ENCODE measurements at regions not wholly inside any gene's neighbourhood (a gene's known extent, or its start where the extent isn't known, plus 50 kb on each side); places are given as distances from the start of the nearest gene placed in this dataset.
"Not testable (repeated sequence)": the region's sequence is repeated elsewhere in the genome, so short reads cannot be mapped to it uniquely, and the experiment has no call there.

DNA sequence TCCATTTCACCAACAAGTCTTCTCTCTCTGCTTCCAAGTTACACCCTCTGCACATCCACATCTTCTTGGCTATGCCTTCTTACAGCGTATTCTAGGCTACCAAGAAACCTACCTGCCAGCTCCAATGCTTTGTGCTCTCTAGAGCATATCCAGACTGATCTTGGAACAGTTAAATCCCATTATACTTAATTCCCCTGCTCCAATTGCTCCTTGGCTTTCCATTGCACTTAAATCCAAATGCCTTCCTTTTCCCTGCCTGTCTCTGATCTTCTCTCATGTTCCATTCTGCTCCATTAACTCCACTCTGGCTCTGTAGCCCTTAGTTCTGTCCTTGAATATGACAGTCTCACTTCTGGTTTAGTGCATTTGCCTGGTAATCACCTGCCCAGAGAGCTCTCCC is 322.4 kb downstream of the LRRC70 start:
- no peak for DNase-seq (ENCODE audit: low read depth in 2 of 2)

DNA sequence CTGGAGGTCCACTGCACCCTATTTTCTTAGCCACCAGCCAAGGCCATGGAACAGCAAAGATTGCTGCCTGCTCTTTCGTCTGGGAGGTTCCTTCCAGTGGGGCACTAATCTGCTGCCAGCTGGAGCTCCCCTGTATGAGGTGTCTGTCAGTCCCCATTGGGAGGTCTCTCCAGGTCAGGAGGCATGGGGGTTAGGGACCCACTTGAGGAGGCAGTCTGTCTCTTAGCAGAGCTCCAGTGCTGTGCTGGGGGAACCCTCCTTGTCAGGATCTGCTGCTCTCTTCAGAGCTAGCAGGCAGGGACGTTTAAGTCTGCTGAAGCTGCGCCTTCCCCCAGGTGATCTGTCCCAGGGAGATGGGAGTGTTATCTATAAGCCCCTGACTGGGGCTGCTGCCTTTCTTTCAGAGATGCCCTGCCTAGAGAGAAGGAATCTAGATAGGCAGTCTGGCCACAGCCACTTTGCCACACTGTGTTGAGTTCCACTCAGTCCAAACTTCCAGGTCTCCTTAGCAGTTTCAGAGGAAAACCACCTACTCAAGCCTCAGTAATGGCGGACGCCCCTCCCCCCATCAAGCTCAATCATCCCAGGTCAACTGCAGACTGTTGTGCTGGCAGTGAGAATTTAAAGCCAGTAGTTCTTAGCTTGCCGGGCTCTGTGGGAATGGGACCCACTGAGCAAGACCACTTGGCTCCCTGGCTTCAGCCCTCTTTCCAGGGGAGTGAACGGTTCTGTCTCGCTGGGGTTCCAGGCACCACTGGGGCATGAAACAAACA is 317.7 kb downstream of the LRRC70 start:
- no peak for DNase-seq (ENCODE audit: low read depth in 2 of 2)

GRCh38 chr5:62886603-62887315 is 308.1 kb downstream of the LRRC70 start:
- DNase-seq (ENCODE audit: low read depth in 2 of 2), result no peak

DNA sequence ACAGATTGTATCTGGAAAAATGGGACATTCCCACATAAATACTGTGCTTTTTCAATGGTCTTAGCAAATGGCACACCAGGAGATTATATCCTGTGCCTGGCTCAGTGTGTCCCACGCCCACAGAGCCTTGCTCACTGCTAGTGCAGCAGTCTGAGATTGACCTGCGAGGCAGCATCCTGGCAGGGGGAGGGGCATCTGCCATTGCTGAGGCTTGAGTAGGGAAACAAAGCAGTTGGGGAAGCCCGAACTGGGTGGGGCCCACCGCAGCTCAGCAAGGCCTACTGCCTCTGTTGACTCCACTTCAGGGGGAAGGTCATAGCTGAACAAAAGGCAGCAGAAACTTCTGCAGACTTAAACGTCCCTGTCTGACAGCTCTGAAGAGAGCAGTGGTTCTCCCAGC is 258.7 kb downstream of the LRRC70 start:
- DNase-seq (ENCODE audit: low read depth in 2 of 2), result not testable (repeated sequence)

DNA sequence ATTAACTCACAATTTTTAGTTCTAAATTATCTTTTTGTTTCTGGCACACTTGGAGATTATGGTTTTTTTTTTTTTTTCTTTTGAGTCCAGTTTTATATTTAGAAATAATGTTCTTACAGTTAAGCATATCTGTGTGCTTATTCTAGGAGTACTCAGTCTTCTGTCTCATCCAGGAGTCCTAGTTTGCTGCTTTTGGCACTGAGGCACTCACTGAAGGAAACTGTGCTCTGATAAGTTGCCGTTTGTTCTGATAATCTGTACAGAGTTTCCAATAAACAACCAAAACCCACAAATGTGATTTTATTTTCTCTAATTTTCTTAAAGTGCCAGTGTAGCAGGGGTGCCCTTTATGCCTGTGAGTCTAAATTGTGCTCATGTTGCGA is 251.0 kb downstream of the LRRC70 start:
- no peak for DNase-seq (ENCODE audit: low read depth in 2 of 2)

GRCh38 chr5:62828742-62829603 is 250.4 kb downstream of the LRRC70 start:
- DNase-seq (ENCODE audit: low read depth in 2 of 2), result no peak

DNA sequence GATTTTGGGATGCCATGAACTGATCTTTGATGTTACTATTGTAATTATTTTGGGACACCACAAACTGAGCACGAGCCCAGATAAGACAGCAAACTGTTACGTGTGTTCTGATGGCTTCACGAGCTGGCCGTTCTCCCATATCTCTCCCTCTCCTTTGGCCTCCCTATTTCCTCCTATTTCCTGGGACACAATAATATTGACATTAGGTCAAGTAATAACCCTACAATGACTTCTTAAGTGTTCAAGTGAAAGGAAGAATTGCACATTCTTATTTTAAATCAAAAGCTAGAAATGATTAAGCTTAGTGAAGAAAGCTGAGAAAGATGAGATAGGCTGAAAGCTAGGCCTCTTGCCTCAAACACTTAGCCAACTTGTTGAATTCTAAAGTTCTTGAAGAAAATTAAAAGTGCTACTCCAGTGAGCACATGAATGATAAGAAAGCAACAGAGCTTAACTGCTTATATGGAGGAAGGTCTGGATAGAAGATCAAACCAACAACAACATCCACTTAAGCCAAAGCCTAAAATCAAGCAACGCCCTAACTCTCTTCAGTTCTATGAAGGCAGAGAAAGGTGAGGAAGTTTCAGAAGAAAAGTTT is 247.1 kb downstream of the LRRC70 start:
- DNase-seq (ENCODE audit: low read depth in 2 of 2), result no peak

- no peak for DNase-seq (ENCODE audit: low read depth in 2 of 2)
Observed at GRCh38 chr5:62824936-62825335, 246.3 kb downstream of the LRRC70 start.

GRCh38 chr5:62817043-62817442 is 238.4 kb downstream of the LRRC70 start:
- DNase-seq (ENCODE audit: low read depth in 2 of 2), result not testable (repeated sequence)

DNA sequence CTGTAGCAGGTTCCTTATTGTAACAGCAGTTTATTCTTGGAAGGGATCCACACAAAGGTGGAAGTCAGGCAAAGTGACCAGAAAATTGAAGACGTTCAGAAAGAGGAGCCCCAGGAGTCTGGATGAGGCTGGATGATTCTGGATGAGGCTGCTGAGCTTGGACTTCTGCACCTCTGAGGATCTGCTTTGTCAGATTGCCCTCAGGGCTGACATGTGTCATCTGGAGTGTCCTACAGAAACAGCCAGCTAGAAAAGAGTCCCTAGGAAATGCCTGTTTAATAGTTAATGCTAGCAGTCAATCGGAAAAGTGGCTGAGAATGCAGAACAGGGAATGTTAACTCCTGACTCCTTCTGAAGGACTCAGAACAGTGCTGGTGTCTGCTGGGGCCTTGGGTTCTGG is 236.4 kb downstream of the LRRC70 start:
- no peak for DNase-seq (ENCODE audit: low read depth in 2 of 2)

DNA sequence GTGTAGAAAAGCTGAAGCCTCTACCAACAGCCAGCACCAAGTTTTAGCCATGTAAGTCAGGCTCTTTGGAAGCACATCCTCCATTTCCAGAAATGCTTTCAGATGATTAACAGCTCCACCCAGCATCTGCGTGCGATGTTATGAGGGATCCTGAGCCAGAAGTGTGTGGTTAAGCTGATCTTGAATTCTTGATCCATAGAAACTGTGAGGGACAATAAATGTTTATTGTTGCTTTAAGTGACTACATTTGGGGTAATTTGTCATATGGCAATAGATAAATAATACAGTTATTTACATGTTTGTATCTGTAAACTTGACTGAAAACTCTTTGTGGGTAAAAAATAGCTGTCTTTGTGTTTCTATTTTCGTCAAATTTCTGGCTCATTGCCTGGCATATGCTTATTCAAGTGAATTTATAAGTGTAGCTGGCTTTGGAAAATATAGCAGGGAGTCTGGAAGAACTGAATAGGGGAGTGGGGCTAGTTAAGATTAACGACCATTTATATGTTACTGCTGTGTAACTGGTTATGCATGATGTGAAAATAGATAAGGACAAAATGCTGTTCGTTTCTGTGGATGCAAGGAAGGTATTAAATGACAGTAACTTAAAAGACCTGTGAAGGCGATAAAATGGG is 234.1 kb downstream of the LRRC70 start:
- no peak for DNase-seq (ENCODE audit: low read depth in 2 of 2)

DNA sequence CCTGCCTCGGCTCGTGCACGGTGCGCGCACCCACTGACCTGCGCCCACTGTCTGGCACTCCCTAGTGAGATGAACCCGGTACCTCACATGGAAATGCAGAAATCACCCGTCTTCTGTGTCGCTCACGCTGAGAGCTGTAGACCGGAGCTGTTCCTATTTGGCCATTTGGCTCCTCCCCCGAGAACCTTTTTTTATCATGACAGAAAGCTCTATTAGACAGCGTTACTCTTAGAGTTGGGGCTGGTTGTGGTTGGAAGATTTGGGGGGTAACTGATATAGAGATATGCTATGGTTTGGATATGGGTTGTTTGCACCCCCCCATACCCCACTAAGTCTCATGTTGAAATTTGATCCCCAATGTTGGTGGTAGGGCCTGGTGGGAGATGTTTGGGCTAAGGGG is 226.2 kb downstream of the LRRC70 start:
- DNase-seq (ENCODE audit: low read depth in 2 of 2), result not testable (repeated sequence)

- DNase-seq (ENCODE audit: low read depth in 2 of 2), result no peak
Observed at GRCh38 chr5:62795926-62796325, 217.3 kb downstream of the LRRC70 start.

GRCh38 chr5:62794456-62794855 is 215.8 kb downstream of the LRRC70 start:
- no peak for DNase-seq (ENCODE audit: low read depth in 2 of 2)

- no peak for DNase-seq (ENCODE audit: low read depth in 2 of 2)
Observed at GRCh38 chr5:62791059-62791458, 212.4 kb downstream of the LRRC70 start.

DNA sequence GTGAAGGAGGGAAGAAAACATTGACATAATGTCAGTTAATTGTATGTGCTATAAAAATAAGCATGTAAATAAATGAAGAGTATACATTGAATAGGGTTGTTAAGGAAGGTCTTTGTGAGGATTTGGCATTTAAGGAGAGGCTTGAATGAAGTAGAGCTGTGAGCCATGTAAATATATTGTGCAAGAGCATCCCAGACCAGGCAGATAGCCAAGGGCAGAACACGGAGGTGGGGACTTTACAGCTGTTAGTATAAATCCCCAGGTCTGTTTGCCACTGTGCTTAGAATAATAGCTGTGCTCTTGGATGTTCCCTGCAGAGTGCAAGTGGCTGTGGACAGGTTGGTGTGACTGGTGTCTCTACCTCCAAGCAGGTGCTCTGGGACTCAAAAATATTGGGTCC is 211.7 kb downstream of the LRRC70 start:
- DNase-seq (ENCODE audit: low read depth in 2 of 2), result no peak

DNA sequence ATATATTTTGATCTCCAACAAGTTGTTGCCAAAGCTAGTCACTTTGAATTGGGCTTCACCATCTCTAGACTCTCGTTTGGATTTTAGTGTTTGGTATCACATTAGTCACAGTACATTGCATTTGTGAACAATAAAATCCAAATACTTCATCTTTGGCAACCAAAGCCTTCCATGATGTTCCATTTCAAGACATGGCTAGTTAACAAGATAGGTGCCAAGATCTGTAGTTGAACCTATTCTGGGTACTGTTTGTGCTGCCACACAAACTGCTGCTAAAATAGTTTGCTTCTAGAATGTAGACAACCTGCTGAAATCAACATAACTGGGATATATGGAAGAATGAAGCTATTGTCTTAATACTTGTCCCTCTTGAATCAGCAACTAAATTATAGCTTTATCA is 207.5 kb downstream of the LRRC70 start:
- no peak for DNase-seq (ENCODE audit: low read depth in 2 of 2)

- DNase-seq (ENCODE audit: low read depth in 2 of 2), result no peak
Observed at GRCh38 chr5:62785588-62785987, 207.0 kb downstream of the LRRC70 start.

DNA sequence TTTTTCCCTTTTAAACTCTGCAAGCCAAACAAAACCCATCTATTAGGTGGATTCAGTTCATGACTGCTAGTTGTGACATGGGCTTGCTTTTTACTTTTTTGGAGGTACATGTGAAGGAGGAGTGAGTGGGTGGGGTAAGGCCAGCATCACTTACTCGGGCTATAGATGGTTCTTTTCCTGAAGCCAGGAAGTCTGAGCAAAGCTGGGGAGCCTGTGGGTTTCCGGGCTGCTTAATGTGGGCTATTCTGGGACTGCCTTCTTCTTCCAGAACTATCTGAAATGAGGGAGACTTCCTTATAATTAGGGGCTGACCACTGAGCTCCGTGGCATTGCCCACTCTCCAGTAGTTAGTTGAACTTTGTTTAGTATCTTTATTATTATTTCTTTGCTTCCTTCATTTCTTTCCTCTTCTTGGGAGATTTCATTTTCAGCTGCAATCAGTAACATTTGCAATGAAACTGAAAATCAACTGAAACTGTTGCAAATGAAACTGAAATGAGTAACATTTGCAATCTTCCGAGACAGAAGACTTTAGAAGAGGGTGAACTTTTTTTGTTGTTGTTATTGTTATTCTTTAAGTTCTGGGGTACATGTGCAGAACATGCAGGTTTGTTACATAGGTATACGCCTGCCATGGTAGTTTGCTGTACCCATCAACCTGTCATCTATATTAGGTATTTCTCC is 204.9 kb downstream of the LRRC70 start:
- no peak for DNase-seq (ENCODE audit: low read depth in 2 of 2)

GRCh38 chr5:62780888-62781287 is 202.3 kb downstream of the LRRC70 start:
- no peak for DNase-seq (ENCODE audit: low read depth in 2 of 2)

GRCh38 chr5:62780230-62780629 is 201.6 kb downstream of the LRRC70 start:
- no peak for DNase-seq (ENCODE audit: low read depth in 2 of 2)

Data from stimulated activated CD8-positive, alpha-beta memory T cell treated with anti-CD3 and anti-CD28 coated beads, Interleukin-2, amount 100 ng/mL, for 48 hours (primary cell).